ENCODE measurements at regions not wholly inside any gene's neighbourhood (a gene's known extent, or its start where the extent isn't known, plus 50 kb on each side); places are given as distances from the start of the nearest gene placed in this dataset.

DNA sequence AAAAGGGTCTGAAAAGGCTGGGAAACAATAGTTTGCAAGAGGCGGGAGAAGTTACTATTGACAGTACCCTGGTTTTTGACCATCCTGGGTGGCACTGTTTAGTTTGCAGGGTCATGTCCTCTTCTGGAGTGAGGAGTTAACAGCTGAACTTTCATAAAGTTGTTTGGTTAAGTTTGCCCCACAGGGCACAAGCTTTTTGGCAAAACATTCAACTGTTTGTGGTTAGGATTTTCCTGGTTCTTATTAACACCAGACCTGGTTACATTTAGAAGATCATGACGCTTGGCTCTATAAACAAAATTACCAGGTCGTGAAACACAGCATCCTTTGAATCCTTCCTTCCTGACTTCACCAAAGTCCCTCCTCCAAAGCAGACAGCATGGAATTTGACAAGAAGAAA, 106.1 kb downstream of the RIN2 start:
- H3K27me3 ChIP-seq (ENCODE audit: insufficient read depth): no peaks in the 10 kb centered on the region
- no peaks in the 10 kb centered on the region for H3K4me1 Mint-ChIP-seq
- H3K27ac ChIP-seq (ENCODE audit: low read depth): no peak overlapping the region
- no peak overlapping the region for H3K27ac Mint-ChIP-seq
- peaks cover 3% of the 10 kb centered on the region for H3K27me3 Mint-ChIP-seq (ENCODE audit: insufficient read depth, low read depth, poor library complexity)
- TF ChIP-seq NANOG (IDR thresholded peaks at IDR 0.05; ENCODE audit: borderline replicate concordance) (no peak), STAT1 (IDR thresholded peaks at IDR 0.05; ENCODE audit: unreplicated experiment) (no peak), CREB1 (CRISPR knock-in tag; IDR thresholded peaks at IDR 0.05; ENCODE audit: low read depth) (no peak), ZNF114 (CRISPR knock-in tag; IDR thresholded peaks at IDR 0.05) (no peak), POLR2AphosphoS5 (IDR thresholded peaks at IDR 0.05; ENCODE audit: low read depth) (no peak), ZNF331 (CRISPR knock-in tag; IDR thresholded peaks at IDR 0.05; ENCODE audit: low read depth) (no peak), EZH2 (IDR thresholded peaks at IDR 0.05; ENCODE audit: low read depth, unreplicated experiment) (no peak), JUNB (IDR thresholded peaks at IDR 0.05; ENCODE audit: unreplicated experiment) (no peak), EZH2phosphoT487 (IDR thresholded peaks at IDR 0.05; ENCODE audit: unreplicated experiment) (no peak)
- TF ChIP-seq, protein P1, sequence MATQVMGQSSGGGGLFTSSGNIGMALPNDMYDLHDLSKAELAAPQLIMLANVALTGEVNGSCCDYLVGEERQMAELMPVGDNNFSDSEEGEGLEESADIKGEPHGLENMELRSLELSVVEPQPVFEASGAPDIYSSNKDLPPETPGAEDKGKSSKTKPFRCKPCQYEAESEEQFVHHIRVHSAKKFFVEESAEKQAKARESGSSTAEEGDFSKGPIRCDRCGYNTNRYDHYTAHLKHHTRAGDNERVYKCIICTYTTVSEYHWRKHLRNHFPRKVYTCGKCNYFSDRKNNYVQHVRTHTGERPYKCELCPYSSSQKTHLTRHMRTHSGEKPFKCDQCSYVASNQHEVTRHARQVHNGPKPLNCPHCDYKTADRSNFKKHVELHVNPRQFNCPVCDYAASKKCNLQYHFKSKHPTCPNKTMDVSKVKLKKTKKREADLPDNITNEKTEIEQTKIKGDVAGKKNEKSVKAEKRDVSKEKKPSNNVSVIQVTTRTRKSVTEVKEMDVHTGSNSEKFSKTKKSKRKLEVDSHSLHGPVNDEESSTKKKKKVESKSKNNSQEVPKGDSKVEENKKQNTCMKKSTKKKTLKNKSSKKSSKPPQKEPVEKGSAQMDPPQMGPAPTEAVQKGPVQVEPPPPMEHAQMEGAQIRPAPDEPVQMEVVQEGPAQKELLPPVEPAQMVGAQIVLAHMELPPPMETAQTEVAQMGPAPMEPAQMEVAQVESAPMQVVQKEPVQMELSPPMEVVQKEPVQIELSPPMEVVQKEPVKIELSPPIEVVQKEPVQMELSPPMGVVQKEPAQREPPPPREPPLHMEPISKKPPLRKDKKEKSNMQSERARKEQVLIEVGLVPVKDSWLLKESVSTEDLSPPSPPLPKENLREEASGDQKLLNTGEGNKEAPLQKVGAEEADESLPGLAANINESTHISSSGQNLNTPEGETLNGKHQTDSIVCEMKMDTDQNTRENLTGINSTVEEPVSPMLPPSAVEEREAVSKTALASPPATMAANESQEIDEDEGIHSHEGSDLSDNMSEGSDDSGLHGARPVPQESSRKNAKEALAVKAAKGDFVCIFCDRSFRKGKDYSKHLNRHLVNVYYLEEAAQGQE (IDR thresholded peaks at IDR 0.05; ENCODE audit: unreplicated experiment): no peak
- TF ChIP-seq, protein P2, sequence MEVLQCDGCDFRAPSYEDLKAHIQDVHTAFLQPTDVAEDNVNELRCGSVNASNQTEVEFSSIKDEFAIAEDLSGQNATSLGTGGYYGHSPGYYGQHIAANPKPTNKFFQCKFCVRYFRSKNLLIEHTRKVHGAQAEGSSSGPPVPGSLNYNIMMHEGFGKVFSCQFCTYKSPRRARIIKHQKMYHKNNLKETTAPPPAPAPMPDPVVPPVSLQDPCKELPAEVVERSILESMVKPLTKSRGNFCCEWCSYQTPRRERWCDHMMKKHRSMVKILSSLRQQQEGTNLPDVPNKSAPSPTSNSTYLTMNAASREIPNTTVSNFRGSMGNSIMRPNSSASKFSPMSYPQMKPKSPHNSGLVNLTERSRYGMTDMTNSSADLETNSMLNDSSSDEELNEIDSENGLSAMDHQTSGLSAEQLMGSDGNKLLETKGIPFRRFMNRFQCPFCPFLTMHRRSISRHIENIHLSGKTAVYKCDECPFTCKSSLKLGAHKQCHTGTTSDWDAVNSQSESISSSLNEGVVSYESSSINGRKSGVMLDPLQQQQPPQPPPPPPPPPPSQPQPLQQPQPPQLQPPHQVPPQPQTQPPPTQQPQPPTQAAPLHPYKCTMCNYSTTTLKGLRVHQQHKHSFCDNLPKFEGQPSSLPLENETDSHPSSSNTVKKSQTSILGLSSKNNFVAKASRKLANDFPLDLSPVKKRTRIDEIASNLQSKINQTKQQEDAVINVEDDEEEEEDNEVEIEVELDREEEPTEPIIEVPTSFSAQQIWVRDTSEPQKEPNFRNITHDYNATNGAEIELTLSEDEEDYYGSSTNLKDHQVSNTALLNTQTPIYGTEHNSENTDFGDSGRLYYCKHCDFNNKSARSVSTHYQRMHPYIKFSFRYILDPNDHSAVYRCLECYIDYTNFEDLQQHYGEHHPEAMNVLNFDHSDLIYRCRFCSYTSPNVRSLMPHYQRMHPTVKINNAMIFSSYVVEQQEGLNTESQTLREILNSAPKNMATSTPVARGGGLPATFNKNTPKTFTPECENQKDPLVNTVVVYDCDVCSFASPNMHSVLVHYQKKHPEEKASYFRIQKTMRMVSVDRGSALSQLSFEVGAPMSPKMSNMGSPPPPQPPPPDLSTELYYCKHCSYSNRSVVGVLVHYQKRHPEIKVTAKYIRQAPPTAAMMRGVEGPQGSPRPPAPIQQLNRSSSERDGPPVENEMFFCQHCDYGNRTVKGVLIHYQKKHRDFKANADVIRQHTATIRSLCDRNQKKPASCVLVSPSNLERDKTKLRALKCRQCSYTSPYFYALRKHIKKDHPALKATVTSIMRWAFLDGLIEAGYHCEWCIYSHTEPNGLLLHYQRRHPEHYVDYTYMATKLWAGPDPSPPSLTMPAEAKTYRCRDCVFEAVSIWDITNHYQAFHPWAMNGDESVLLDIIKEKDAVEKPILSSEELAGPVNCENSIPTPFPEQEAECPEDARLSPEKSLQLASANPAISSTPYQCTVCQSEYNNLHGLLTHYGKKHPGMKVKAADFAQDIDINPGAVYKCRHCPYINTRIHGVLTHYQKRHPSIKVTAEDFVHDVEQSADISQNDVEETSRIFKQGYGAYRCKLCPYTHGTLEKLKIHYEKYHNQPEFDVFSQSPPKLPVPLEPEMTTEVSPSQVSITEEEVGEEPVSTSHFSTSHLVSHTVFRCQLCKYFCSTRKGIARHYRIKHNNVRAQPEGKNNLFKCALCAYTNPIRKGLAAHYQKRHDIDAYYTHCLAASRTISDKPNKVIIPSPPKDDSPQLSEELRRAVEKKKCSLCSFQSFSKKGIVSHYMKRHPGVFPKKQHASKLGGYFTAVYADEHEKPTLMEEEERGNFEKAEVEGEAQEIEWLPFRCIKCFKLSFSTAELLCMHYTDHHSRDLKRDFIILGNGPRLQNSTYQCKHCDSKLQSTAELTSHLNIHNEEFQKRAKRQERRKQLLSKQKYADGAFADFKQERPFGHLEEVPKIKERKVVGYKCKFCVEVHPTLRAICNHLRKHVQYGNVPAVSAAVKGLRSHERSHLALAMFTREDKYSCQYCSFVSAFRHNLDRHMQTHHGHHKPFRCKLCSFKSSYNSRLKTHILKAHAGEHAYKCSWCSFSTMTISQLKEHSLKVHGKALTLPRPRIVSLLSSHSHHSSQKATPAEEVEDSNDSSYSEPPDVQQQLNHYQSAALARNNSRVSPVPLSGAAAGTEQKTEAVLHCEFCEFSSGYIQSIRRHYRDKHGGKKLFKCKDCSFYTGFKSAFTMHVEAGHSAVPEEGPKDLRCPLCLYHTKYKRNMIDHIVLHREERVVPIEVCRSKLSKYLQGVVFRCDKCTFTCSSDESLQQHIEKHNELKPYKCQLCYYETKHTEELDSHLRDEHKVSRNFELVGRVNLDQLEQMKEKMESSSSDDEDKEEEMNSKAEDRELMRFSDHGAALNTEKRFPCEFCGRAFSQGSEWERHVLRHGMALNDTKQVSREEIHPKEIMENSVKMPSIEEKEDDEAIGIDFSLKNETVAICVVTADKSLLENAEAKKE (CRISPR knock-in tag; IDR thresholded peaks at IDR 0.05): no peak
- TF ChIP-seq, protein P3, sequence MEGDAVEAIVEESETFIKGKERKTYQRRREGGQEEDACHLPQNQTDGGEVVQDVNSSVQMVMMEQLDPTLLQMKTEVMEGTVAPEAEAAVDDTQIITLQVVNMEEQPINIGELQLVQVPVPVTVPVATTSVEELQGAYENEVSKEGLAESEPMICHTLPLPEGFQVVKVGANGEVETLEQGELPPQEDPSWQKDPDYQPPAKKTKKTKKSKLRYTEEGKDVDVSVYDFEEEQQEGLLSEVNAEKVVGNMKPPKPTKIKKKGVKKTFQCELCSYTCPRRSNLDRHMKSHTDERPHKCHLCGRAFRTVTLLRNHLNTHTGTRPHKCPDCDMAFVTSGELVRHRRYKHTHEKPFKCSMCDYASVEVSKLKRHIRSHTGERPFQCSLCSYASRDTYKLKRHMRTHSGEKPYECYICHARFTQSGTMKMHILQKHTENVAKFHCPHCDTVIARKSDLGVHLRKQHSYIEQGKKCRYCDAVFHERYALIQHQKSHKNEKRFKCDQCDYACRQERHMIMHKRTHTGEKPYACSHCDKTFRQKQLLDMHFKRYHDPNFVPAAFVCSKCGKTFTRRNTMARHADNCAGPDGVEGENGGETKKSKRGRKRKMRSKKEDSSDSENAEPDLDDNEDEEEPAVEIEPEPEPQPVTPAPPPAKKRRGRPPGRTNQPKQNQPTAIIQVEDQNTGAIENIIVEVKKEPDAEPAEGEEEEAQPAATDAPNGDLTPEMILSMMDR (conservative IDR thresholded peaks at IDR 0.05; ENCODE audit: low read depth in 2 of 2): no peak
- TF ChIP-seq, protein P4, sequence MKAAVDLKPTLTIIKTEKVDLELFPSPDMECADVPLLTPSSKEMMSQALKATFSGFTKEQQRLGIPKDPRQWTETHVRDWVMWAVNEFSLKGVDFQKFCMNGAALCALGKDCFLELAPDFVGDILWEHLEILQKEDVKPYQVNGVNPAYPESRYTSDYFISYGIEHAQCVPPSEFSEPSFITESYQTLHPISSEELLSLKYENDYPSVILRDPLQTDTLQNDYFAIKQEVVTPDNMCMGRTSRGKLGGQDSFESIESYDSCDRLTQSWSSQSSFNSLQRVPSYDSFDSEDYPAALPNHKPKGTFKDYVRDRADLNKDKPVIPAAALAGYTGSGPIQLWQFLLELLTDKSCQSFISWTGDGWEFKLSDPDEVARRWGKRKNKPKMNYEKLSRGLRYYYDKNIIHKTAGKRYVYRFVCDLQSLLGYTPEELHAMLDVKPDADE (IDR thresholded peaks at IDR 0.05): no peak
- H3K36me3 Mint-ChIP-seq (ENCODE audit: low read depth): 0 out of 3 replicates have a peak, but pooled peaks cover 4% of the 10 kb centered on the region
- peaks cover 9% of the 10 kb centered on the region for H3K9me3 Mint-ChIP-seq
- no peak overlapping the region for H3K4me3 Mint-ChIP-seq
- DNase-seq (ENCODE audit: low spot score) (no peak), ATAC-seq (no peak)
- no peaks in the 10 kb centered on the region for H3K9me2 ChIP-seq (ENCODE audit: insufficient read depth)
- no peak overlapping the region for H2AFZ ChIP-seq
- no peak overlapping the region for H3K4me3 ChIP-seq
- no peaks in the 10 kb centered on the region for H3K4me1 ChIP-seq (ENCODE audit: insufficient read depth)
- no peaks in the 10 kb centered on the region for H3K79me2 ChIP-seq (replicated peaks; ENCODE audit: insufficient read depth)
- no peaks in the 10 kb centered on the region for H3K36me3 ChIP-seq (ENCODE audit: insufficient read depth)
- no peaks in the 10 kb centered on the region for H4K20me1 ChIP-seq (replicated peaks; ENCODE audit: insufficient read depth)
- no peaks in the 10 kb centered on the region for H3F3A ChIP-seq (replicated peaks; ENCODE audit: low read depth)
- H3K4me2 ChIP-seq: no peak overlapping the region

All from GM23338 (cell line).